MCF 10A (cell line): ENCODE measurements at regions not wholly inside any gene's neighbourhood (a gene's known extent, or its start where the extent isn't known, plus 50 kb on each side); places are given as distances from the start of the nearest gene placed in this dataset.
A peak's percentile ranks its signal among the peaks of the same experiment; 100 is the strongest.

Source experiments
- BruUV-seq: library from RNA; stranded (reverse); fragments of 400-500 nt; replicated peaks from 2 replicates; lab custom pipeline; 2021; lab: Mats Ljungman, UMichigan
- CTCF ChIA-PET: fragments of 300-600 bp; sonication (Branson Sonifier 250); formaldehyde crosslinking; extraction: SDS; loops from one replicate; lab custom pipeline; 2021; ENCODE audit warnings: antibody characterized with exemption, inconsistent platforms; lab: Yijun Ruan, JAX
- POLR2A ChIA-PET: fragments of 300-600, 350-650 bp; sonication (Branson Sonifier 250); formaldehyde crosslinking; extraction: SDS; loops from one replicate; lab custom pipeline; 2020; ENCODE audit warnings: antibody characterized with exemption, inconsistent platforms; lab: Yijun Ruan, JAX
- DNase-seq: peaks from one replicate; pipeline ENCODE4 v3.0.0-alpha.2; 2018; ENCODE audit not compliant: unreplicated experiment
- H3K27ac Mint-ChIP-seq: one replicate; pipeline ENCODE4 v1.8.0; 2022; ENCODE audit warnings: mild to moderate bottlenecking, low read depth, mixed read lengths; ENCODE audit not compliant: unreplicated experiment
- H3K27me3 Mint-ChIP-seq: one replicate; pipeline ENCODE4 v1.8.0; 2022; ENCODE audit warnings: mixed read lengths; ENCODE audit not compliant: insufficient read depth, unreplicated experiment
- H3K36me3 Mint-ChIP-seq: one replicate; pipeline ENCODE4 v1.8.0; 2022; ENCODE audit warnings: mild to moderate bottlenecking, moderate library complexity, mixed read lengths; ENCODE audit not compliant: insufficient read depth, unreplicated experiment
- H3K4me1 Mint-ChIP-seq: one replicate; pipeline ENCODE4 v1.8.0; 2022; ENCODE audit warnings: mixed read lengths; ENCODE audit not compliant: insufficient read depth, unreplicated experiment
- H3K4me3 Mint-ChIP-seq: one replicate; pipeline ENCODE4 v1.8.0; 2022; ENCODE audit warnings: mild to moderate bottlenecking, moderate library complexity, mixed read lengths; ENCODE audit not compliant: unreplicated experiment
- H3K9me3 Mint-ChIP-seq: one replicate; pipeline ENCODE4 v1.8.0; 2022; ENCODE audit warnings: mixed read lengths; ENCODE audit not compliant: unreplicated experiment
- intact Hi-C: fragments of 100-400 bp; cut with micrococcal nuclease; formaldehyde crosslinking; loops from 2 replicates; pipeline ENCODE4 v1.14.1; 2022
- TF ChIP-seq, protein P1 (sequence below): fragments of 200-600 bp; IDR thresholded peaks from one replicate; pipeline ENCODE4 v1.8.0; 2022; ENCODE audit warnings: antibody characterized with exemption, mild to moderate bottlenecking; ENCODE audit not compliant: unreplicated experiment

DNA sequence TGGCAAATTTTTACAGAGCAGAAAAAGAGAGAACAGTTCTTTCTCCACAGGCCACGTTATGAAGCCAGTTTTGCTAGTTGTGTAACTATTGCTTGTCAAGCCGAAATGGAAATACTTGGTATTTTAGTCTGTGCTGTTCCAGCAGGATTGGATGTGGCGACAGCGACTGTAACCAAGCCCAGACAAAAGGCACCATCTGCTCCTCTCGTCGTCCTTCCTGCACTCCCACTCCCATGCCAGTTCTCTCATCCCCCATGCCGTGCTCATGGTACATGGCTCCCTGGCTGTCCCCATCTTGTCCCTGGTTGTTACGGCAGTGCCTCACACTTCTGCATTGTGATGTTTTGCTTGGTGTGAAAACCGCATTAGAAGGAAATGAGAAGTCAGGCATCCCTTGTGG lies 185.7 kb upstream of the FZD8 start:
- no peak for DNase-seq
- Mint-ChIP-seq H3K9me3 (no peaks in the 10 kb centered on the region), H3K36me3 (no peaks in the 10 kb centered on the region), H3K27me3 (no peaks in the 10 kb centered on the region), H3K27ac (no peak overlapping the region), H3K4me1 (no peaks in the 10 kb centered on the region), H3K4me3 (no peak overlapping the region)
- ChIA-PET POLR2A (no interaction called here), CTCF (no interaction called here)
- intact Hi-C loops: no loop called here
- no TSS peak for BruUV-seq
- TF ChIP-seq, protein P1, sequence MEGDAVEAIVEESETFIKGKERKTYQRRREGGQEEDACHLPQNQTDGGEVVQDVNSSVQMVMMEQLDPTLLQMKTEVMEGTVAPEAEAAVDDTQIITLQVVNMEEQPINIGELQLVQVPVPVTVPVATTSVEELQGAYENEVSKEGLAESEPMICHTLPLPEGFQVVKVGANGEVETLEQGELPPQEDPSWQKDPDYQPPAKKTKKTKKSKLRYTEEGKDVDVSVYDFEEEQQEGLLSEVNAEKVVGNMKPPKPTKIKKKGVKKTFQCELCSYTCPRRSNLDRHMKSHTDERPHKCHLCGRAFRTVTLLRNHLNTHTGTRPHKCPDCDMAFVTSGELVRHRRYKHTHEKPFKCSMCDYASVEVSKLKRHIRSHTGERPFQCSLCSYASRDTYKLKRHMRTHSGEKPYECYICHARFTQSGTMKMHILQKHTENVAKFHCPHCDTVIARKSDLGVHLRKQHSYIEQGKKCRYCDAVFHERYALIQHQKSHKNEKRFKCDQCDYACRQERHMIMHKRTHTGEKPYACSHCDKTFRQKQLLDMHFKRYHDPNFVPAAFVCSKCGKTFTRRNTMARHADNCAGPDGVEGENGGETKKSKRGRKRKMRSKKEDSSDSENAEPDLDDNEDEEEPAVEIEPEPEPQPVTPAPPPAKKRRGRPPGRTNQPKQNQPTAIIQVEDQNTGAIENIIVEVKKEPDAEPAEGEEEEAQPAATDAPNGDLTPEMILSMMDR: no peak

DNA sequence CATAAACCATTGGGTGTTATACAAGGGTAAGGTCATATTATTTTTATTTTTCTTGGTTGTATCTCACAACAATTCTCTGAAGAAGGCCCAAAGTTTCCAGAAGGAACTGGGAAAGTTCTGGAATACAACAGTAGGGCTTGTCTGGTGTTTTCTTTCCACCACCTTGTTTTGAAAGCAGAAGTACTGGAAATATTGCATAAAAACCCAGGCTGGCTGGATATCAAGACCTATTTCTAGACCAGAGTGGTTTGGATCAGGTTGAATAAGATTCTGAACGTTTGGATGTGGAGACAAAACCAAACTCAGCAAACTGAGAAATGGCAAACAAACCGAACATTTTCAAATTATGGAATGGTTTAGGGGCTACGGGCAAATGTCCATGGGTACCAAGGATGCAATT lies 182.6 kb upstream of the FZD8 start:
- no peaks in the 10 kb centered on the region for H3K9me3 Mint-ChIP-seq
- H3K4me3 Mint-ChIP-seq: no peak overlapping the region
- no peaks in the 10 kb centered on the region for H3K36me3 Mint-ChIP-seq
- intact Hi-C loops: no loop called here
- no TSS peak for BruUV-seq
- no peak for DNase-seq
- ChIA-PET POLR2A (no interaction called here), CTCF (no interaction called here)
- H3K27me3 Mint-ChIP-seq: no peaks in the 10 kb centered on the region
- TF ChIP-seq, protein P1: no peak
- H3K27ac Mint-ChIP-seq: no peak overlapping the region
- H3K4me1 Mint-ChIP-seq: peaks cover 10% of the 10 kb centered on the region

DNA sequence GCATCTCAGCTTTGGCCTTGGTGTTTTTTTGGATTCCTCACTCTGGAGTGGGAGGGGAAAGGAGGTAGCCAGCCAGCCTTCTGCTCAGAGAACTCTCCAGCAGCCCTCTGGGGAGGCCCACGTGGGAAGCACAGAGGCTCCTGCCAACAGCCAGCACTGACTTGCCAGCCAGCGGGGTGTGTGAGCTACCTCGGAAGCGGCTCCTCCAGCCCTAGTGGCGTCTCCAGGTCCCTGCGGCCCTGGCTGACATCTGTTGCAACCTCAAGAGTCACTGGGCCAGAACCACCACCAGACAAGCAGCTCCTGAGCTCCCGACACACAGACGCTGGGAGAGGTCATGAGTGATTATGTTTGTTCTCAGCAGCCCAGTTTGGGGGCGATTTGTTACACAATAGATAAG lies 180.2 kb upstream of the FZD8 start:
- TF ChIP-seq, protein P1: no peak
- Mint-ChIP-seq H3K27me3 (no peaks in the 10 kb centered on the region), H3K4me1 (peaks cover 10% of the 10 kb centered on the region), H3K36me3 (no peaks in the 10 kb centered on the region), H3K4me3 (no peak overlapping the region), H3K27ac (no peak overlapping the region), H3K9me3 (no peaks in the 10 kb centered on the region)
- ChIA-PET CTCF (interaction anchor here (0.6 to 0.8 kb wide), 3 partner anchors 83 to 186 kb away, joined by 3 to 4 read pairs (median 3); no protein-coding TSS in a partner anchor), POLR2A (interaction anchor here (0.6 kb wide), 1 partner anchor 446 kb away, joined by 4 read pairs; no protein-coding TSS in a partner anchor)
- BruUV-seq: no TSS peak
- intact Hi-C loops: no loop called here
- DNase-seq: peak; percentile 58

DNA sequence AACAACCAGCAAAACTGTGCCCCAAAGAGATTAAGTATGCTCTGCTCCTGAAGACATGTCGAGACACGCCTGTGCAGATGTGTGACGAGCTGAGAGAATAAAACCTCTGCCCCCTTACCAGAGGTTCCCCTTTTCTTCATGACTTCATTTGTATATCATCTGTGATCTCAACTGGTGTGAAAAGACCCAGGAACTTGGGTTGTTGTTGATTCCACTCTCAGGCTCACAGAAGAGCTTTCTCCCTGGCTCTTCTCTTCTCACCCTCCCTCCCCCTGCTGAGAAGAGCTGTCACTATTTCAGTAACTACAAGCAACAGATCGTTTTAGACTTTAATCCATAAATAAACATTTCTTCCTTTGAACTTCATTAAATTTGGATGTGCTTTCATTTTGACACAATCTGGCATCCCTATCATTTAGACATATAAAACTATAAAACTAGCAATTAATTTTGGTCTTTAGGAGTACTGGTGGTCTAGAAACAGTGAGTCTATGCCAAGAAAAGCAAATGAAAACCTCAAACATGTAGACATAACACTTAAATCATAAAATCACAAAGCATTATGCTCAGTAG lies 179.3 kb upstream of the FZD8 start:
- H3K4me3 Mint-ChIP-seq: peak overlapping the region; percentile 6

More for the DNA sequence above, 179.3 kb upstream of the FZD8 start:
- H3K36me3 Mint-ChIP-seq: no peaks in the 10 kb centered on the region
- BruUV-seq: no TSS peak
- peak overlapping the region; percentile 82 for H3K27ac Mint-ChIP-seq
- ChIA-PET POLR2A (no interaction called here), CTCF (interaction anchor here (0.6 to 0.9 kb wide), 3 partner anchors 129 to 826 kb away, joined by 3 to 4 read pairs (median 4); no protein-coding TSS in a partner anchor)
- intact Hi-C loops: no loop called here
- TF ChIP-seq, protein P1: no peak
- DNase-seq: peak; percentile 8
- no peaks in the 10 kb centered on the region for H3K9me3 Mint-ChIP-seq
- H3K27me3 Mint-ChIP-seq: no peaks in the 10 kb centered on the region
- H3K4me1 Mint-ChIP-seq: peaks cover 10% of the 10 kb centered on the region
